Right atrium auricular region (tissue), 2 donors: ENCODE measurements at regions not wholly inside any gene's neighbourhood (a gene's known extent, or its start where the extent isn't known, plus 50 kb on each side); places are given as distances from the start of the nearest gene placed in this dataset.

Experiments used
- DNase-seq: peaks from one replicate; pipeline ENCODE4 v3.0.0-alpha.2; 2019; ENCODE audit warnings: low spot score
- H3K27ac ChIP-seq, 2 donors: fragments of 200-600 bp; sonication (generic); 1 replicate in 1 of 2; 2 replicates in 1 of 2; pipeline ENCODE4 v1.5.1; 2016 to 2019
- H3K27me3 ChIP-seq, 2 donors: fragments of 200-600 bp; sonication (generic); one replicate each; pipeline versions ENCODE4 v1.5.1 to v1.6.0; 2017 to 2019
- H3K36me3 ChIP-seq: fragments of 200-600 bp; sonication (generic); one replicate; pipeline ENCODE4 v1.5.1; 2016
- H3K4me1 ChIP-seq, 2 donors: fragments of 200-600 bp; sonication (generic); one replicate each; pipeline versions ENCODE4 v1.5.1 to v1.6.0; 2017 to 2019
- H3K4me3 ChIP-seq, 2 donors: fragments of 200-600 bp; sonication (generic); 1 replicate in 1 of 2; 2 replicates in 1 of 2; pipeline ENCODE4 v1.5.1; 2017 to 2019; ENCODE audit warnings: mild to moderate bottlenecking in 1 of 2, moderate library complexity in 1 of 2
- H3K9me3 ChIP-seq, 2 donors: fragments of 200-600 bp; sonication (generic); one replicate each; pipeline ENCODE4 v1.5.1; 2019
- TF ChIP-seq, protein P1 (sequence below), 2 donors: fragments of 200-600 bp; sonication (generic); IDR thresholded peaks; one replicate each; pipeline ENCODE4 v1.5.1; 2019; ENCODE audit warnings: antibody characterized with exemption in 2 of 2

DNA sequence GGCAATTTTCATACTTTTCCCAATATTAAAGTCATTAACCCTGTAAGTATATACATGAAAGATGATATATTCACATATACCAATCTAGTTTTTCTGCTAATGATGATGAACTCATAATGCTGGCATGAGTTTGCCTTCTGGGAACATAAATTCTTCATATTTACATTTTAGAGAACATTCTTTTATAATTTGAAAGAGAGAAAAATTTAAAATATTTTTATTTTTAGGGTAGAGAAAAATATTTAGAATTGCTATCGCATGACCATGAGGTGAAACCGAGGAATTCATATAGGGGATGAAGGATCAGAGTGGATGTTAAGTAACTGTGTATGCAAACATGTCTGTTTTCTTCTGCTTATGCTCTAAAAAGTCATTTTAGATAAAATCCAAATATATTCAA lies 825.3 kb upstream of the FLRT2 start:
- no peak overlapping the region for H3K27ac ChIP-seq
- H3K9me3 ChIP-seq = no peaks in the 10 kb centered on the region
- TF ChIP-seq, protein P1, sequence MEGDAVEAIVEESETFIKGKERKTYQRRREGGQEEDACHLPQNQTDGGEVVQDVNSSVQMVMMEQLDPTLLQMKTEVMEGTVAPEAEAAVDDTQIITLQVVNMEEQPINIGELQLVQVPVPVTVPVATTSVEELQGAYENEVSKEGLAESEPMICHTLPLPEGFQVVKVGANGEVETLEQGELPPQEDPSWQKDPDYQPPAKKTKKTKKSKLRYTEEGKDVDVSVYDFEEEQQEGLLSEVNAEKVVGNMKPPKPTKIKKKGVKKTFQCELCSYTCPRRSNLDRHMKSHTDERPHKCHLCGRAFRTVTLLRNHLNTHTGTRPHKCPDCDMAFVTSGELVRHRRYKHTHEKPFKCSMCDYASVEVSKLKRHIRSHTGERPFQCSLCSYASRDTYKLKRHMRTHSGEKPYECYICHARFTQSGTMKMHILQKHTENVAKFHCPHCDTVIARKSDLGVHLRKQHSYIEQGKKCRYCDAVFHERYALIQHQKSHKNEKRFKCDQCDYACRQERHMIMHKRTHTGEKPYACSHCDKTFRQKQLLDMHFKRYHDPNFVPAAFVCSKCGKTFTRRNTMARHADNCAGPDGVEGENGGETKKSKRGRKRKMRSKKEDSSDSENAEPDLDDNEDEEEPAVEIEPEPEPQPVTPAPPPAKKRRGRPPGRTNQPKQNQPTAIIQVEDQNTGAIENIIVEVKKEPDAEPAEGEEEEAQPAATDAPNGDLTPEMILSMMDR (IDR thresholded peaks at IDR 0.05) = no peak
- DNase-seq = no peak
- H3K27me3 ChIP-seq = no peaks in the 10 kb centered on the region
- H3K4me1 ChIP-seq = no peaks in the 10 kb centered on the region
- no peak overlapping the region for H3K4me3 ChIP-seq
- H3K36me3 ChIP-seq = no peaks in the 10 kb centered on the region

DNA sequence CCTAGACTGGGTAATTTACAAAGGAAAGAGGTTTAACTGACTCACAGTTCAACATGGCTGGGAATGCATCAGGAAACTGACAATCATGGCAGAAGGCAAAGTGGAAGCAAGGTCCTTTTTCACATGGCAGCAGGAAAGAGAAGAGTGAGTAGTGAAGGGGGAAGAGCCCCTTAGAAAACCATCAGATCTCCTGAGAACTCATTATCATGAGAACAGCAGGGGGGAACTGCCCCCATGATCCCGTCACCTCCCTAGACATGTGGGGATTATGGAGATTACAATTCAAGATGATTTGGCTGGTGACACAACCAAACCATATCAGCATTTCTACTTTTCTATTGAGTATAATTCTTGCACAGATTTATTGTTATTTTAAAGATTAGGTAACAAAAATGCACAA lies 822.1 kb upstream of the FLRT2 start:
- Histone ChIP-seq H3K36me3 (no peaks in the 10 kb centered on the region), H3K4me3 (no peak overlapping the region), H3K27me3 (no peaks in the 10 kb centered on the region), H3K27ac (no peak overlapping the region), H3K9me3 (no peaks in the 10 kb centered on the region), H3K4me1 (no peaks in the 10 kb centered on the region)
- DNase-seq = no peak
- TF ChIP-seq, protein P1 (IDR thresholded peaks at IDR 0.05) = no peak

DNA sequence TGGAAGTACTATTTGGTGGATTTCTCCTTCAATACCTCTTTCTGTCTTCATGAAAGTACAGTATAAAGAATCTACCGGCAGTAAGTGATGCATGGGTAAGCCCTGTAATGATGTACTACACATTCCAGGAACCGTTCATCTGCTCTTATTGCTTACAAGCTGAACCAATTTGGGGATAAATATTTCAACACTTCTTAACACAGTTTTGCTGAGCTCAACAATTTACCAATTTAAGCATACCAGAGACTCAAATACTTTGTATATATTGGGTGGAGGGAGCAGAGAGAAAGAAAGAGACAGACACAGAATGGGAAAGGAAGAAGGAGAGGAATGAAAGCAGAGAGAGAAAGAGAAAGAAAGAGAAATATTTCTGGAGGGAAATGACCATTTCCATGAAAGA lies 821.1 kb upstream of the FLRT2 start:
- Histone ChIP-seq H3K27me3 (no peaks in the 10 kb centered on the region), H3K36me3 (no peaks in the 10 kb centered on the region), H3K9me3 (no peaks in the 10 kb centered on the region), H3K4me3 (no peak overlapping the region), H3K27ac (no peak overlapping the region), H3K4me1 (no peaks in the 10 kb centered on the region)
- TF ChIP-seq, protein P1 (IDR thresholded peaks at IDR 0.05) = no peak
- no peak for DNase-seq

DNA sequence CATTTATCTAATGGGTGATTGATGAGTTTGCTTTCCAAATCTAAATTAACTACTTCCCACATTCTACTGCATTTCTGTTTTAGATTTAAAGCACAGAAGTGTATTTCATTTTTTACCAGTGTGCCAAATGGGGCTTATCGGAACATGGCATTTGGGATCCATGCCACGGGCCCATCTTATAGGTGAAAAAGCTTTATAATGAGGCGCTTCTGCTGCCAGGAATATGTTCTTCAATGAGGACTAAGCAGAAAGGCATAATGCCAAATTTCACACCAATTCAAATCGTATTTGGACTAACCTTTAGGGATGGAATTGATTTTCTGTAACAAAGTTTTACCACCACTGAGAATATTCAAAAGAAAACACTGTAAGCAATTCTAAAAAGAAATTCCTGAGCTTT lies 803.5 kb upstream of the FLRT2 start:
- Histone ChIP-seq H3K27ac (no peak overlapping the region), H3K4me1 (no peaks in the 10 kb centered on the region), H3K36me3 (no peaks in the 10 kb centered on the region), H3K9me3 (no peaks in the 10 kb centered on the region), H3K27me3 (no peaks in the 10 kb centered on the region), H3K4me3 (no peak overlapping the region)
- TF ChIP-seq, protein P1 (IDR thresholded peaks at IDR 0.05) = no peak
- DNase-seq = no peak

DNA sequence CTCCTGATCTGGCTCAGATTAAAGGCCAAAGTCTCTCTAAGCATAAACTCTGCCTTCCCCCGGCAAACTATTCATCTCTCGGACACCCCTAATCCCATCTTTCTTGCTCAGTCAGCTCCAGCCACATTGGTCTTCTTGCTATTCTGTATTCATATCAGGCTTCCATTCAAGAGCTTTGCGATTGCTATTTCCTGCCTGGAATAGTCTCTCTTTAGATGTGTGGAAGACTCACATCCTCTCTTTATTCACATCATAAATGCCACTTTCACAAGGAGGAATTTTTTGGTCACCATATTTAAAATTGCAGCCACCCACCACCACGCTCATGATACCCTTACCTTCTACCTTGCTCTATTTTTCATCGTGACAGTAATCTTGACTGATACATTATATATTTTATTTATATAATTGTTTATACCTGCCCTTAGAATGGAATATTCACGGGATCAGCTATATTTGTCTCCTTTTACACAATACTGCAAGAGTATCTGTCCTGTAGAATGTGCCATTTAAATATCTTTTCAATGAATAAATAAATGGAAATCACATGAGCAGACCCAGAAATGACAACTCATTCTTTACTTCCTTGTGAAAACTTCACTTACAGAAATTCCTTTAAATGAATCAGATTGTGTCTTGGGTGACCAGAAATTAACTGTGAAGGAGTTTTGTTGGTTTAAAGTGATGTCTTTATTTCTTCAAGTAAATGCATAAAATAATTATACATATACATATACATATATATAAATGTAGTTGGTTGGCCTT lies 780.6 kb upstream of the FLRT2 start:
- H3K27me3 ChIP-seq = no peaks in the 10 kb centered on the region
- TF ChIP-seq, protein P1 (IDR thresholded peaks at IDR 0.05) = no peak
- H3K27ac ChIP-seq = no peak overlapping the region
- no peaks in the 10 kb centered on the region for H3K4me1 ChIP-seq
- DNase-seq = no peak
- H3K9me3 ChIP-seq = no peaks in the 10 kb centered on the region
- no peak overlapping the region for H3K4me3 ChIP-seq
- H3K36me3 ChIP-seq = no peaks in the 10 kb centered on the region

DNA sequence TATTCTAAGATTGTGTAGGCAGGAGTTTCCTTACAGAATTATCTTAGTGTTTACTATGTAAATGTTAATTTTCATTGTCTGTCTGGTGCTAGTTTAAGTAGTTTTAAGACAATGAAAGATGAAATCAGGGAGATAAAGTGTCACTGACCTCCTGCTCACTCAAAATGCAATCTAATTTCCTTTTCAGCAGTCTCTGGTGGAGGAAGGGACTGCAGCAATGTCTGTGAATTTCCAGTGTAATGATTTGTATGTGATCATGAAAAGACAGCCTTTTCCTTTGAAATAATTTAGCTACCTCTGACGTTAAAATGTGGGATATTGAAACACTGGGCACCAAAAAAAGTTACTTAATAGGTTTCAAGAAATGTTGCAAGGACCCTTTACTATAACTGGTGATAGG lies 779.7 kb upstream of the FLRT2 start:
- TF ChIP-seq, protein P1 (IDR thresholded peaks at IDR 0.05) = no peak
- no peaks in the 10 kb centered on the region for H3K4me1 ChIP-seq
- H3K9me3 ChIP-seq = no peaks in the 10 kb centered on the region
- DNase-seq = no peak
- no peaks in the 10 kb centered on the region for H3K27me3 ChIP-seq
- no peak overlapping the region for H3K27ac ChIP-seq
- H3K4me3 ChIP-seq = no peak overlapping the region
- no peaks in the 10 kb centered on the region for H3K36me3 ChIP-seq
